ENCODE measurements at regions not wholly inside any gene's neighbourhood (a gene's known extent, or its start where the extent isn't known, plus 50 kb on each side); places are given as distances from the start of the nearest gene placed in this dataset.

- TF ChIP-seq CTCF (conservative IDR thresholded peaks at IDR 0.05 in 1 of 2, IDR thresholded peaks at IDR 0.05 in 1 of 2; ENCODE audit: extremely low read depth in 1 of 2, insufficient read depth in 1 of 2, low read depth in 1 of 2, low read length in 2 of 2) (no peak), EZH2 (IDR thresholded peaks at IDR 0.05; ENCODE audit: borderline replicate concordance, low read length) (no peak)
Observed at GRCh38 chr10:44011603-44011981, 362.9 kb upstream of the ZNF32 start.
